Uterus (tissue), 3 donors: ENCODE measurements at regions not wholly inside any gene's neighbourhood (a gene's known extent, or its start where the extent isn't known, plus 50 kb on each side); places are given as distances from the start of the nearest gene placed in this dataset.

Experiments
- DNase-seq, 2 donors: peaks; one replicate each; pipeline ENCODE4 v3.0.0-alpha.2; 2019 to 2020
- H3K27ac ChIP-seq, 2 donors: fragments of 200-600 bp; sonication (generic); 1 replicate in 1 of 2; 2 replicates in 1 of 2; pipeline ENCODE4 v1.5.1; 2016 to 2018
- H3K27me3 ChIP-seq, 2 donors: fragments of 200-600 bp; sonication (generic); one replicate each; pipeline ENCODE4 v1.5.1; 2018 to 2019; ENCODE audit warnings: control low read depth in 1 of 2
- H3K36me3 ChIP-seq, 2 donors: fragments of 200-600 bp; sonication (generic); one replicate each; pipeline ENCODE4 v1.5.1; 2019; ENCODE audit warnings: control low read depth in 1 of 2
- H3K4me1 ChIP-seq, 2 donors: fragments of 200-600 bp; sonication (generic); one replicate each; pipeline ENCODE4 v1.5.1; 2018 to 2019; ENCODE audit warnings: control low read depth in 1 of 2
- H3K4me3 ChIP-seq, 2 donors: fragments of 200-600 bp; sonication (generic); 1 replicate in 1 of 2; 2 replicates in 1 of 2; pipeline ENCODE4 v1.5.1; 2018 to 2019; ENCODE audit warnings: mild to moderate bottlenecking in 1 of 2
- H3K9me3 ChIP-seq, 2 donors: fragments of 200-600 bp; sonication (generic); one replicate each; pipeline ENCODE4 v1.5.1; 2019; ENCODE audit warnings: control low read depth in 1 of 2
- CTCF ChIP-seq, 4 experiments: fragments of 200-600 bp in 2 of 4; fragments of 450-650 bp in 2 of 4; sonication (generic) in 2 of 4; IDR thresholded peaks; one replicate each; pipeline ENCODE4 v1.5.1; 2016 to 2019; ENCODE audit warnings: antibody characterized with exemption in 4 of 4, mild to moderate bottlenecking in 2 of 4, moderate library complexity in 1 of 4
- POLR2A ChIP-seq, 2 donors: fragments of 450-650 bp; IDR thresholded peaks; one replicate each; pipeline ENCODE4 v1.6.1; 2016; ENCODE audit warnings: antibody characterized with exemption in 2 of 2, mild to moderate bottlenecking in 1 of 2, moderate library complexity in 1 of 2
- intact Hi-C: fragments of 100-400 bp; cut with DNase I; formaldehyde crosslinking; loops from one replicate; pipeline ENCODE4 v1.15.1; 2023; ENCODE audit warnings: low total_unique reads
- donor health status: DM: yes; HTN: yes; CAD: no.

- H3K4me1 ChIP-seq, result peaks cover 0 to under 1% of the 10 kb centered on the region in 2 donors
- DNase-seq, result no peak
- peak overlapping the region; percentile 36 to 62 for H3K27ac ChIP-seq
- H3K9me3 ChIP-seq, result no peaks in the 10 kb centered on the region
- H3K27me3 ChIP-seq, result no peaks in the 10 kb centered on the region
- H3K36me3 ChIP-seq, result no peaks in the 10 kb centered on the region
- no peak for TF ChIP-seq CTCF (IDR thresholded peaks at IDR 0.05)
- TF ChIP-seq POLR2A (IDR thresholded peaks at IDR 0.05), result no peak
- no peak overlapping the region for H3K4me3 ChIP-seq
- intact Hi-C loops, result no loop called here
These were observed 298.0 kb downstream of the QKI start for GRCh38 chr6:163712566-163712961.

GRCh38 chr6:163711615-163712565 lies 297.4 kb downstream of the QKI start:
- no peaks in the 10 kb centered on the region for H3K36me3 ChIP-seq
- intact Hi-C loops, result no loop called here
- no peaks in the 10 kb centered on the region for H3K27me3 ChIP-seq
- peak; percentile 66 to 67 for DNase-seq
- peak overlapping the region; percentile 62 to 73 for H3K27ac ChIP-seq
- TF ChIP-seq POLR2A (IDR thresholded peaks at IDR 0.05) (no peak), CTCF (IDR thresholded peaks at IDR 0.05) (peak in 1 of 4 experiments; percentile 27)
- H3K4me3 ChIP-seq, result no peak overlapping the region
- H3K9me3 ChIP-seq, result no peaks in the 10 kb centered on the region
- peaks cover 0 to 3% of the 10 kb centered on the region in 2 donors for H3K4me1 ChIP-seq

GRCh38 chr6:163710532-163711470 lies 296.3 kb downstream of the QKI start:
- Histone ChIP-seq H3K27ac (peak overlapping the region; percentile 62 to 73), H3K36me3 (no peaks in the 10 kb centered on the region), H3K9me3 (no peaks in the 10 kb centered on the region), H3K27me3 (no peaks in the 10 kb centered on the region), H3K4me3 (no peak overlapping the region), H3K4me1 (peaks cover 0 to 3% of the 10 kb centered on the region in 2 donors)
- intact Hi-C loops, result no loop called here
- TF ChIP-seq CTCF (IDR thresholded peaks at IDR 0.05), result no peak
- TF ChIP-seq POLR2A (IDR thresholded peaks at IDR 0.05), result no peak
- no peak for DNase-seq

GRCh38 chr6:163709693-163710092 lies 295.2 kb downstream of the QKI start:
- no peak overlapping the region for H3K4me3 ChIP-seq
- no peaks in the 10 kb centered on the region for H3K36me3 ChIP-seq
- no peaks in the 10 kb centered on the region for H3K9me3 ChIP-seq
- DNase-seq, result no peak
- H3K27me3 ChIP-seq, result no peaks in the 10 kb centered on the region
- peaks cover 0 to 3% of the 10 kb centered on the region in 2 donors for H3K4me1 ChIP-seq
- TF ChIP-seq CTCF (IDR thresholded peaks at IDR 0.05), result no peak
- TF ChIP-seq POLR2A (IDR thresholded peaks at IDR 0.05), result no peak
- intact Hi-C loops, result no loop called here
- peak overlapping the region; percentile 62 to 73 for H3K27ac ChIP-seq
